Heart left ventricle (tissue), 16 donors: ENCODE measurements at regions not wholly inside any gene's neighbourhood (a gene's known extent, or its start where the extent isn't known, plus 50 kb on each side); places are given as distances from the start of the nearest gene placed in this dataset.

ENCODE experiments used
- ATAC-seq, 4 donors: fragments of 200-7000 bp; cut with Tn5 transposase; one replicate each; pipeline ENCODE4 v1.9.1; 2020 to 2022; ENCODE audit warnings: moderate library complexity in 4 of 4, mild to moderate bottlenecking in 3 of 4, moderate number of reproducible peaks in 1 of 4
- DNase-seq, 5 donors: peaks; one replicate each; pipeline ENCODE4 v3.0.0-alpha.2; 2020
- H3K27ac ChIP-seq, 12 donors: fragments of 200-600 bp; sonication (generic) in 4 of 12; one replicate each; pipeline versions ENCODE4 v1.5.0 to v1.8.0; 2016 to 2022; ENCODE audit warnings: mild to moderate bottlenecking in 2 of 12
- H3K27me3 ChIP-seq, 9 donors: fragments of 200-600 bp; sonication (generic) in 2 of 9; one replicate each; pipeline versions ENCODE4 v1.5.1 to v1.8.0; 2016 to 2022; ENCODE audit warnings: mild to moderate bottlenecking in 3 of 9
- H3K36me3 ChIP-seq, 9 donors: fragments of 200-600 bp; sonication (generic) in 2 of 9; one replicate each; pipeline versions ENCODE4 v1.5.0 to v1.8.0; 2018 to 2022; ENCODE audit warnings: mild to moderate bottlenecking in 2 of 9
- H3K4me1 ChIP-seq, 12 donors: fragments of 200-600 bp; sonication (generic) in 4 of 12; one replicate each; pipeline versions ENCODE4 v1.5.0 to v1.8.0; 2016 to 2022; ENCODE audit warnings: mild to moderate bottlenecking in 3 of 12
- H3K4me3 ChIP-seq, 12 donors: fragments of 200-600 bp; sonication (generic) in 4 of 12; one replicate each; pipeline versions ENCODE4 v1.5.0 to v1.8.0; 2017 to 2022; ENCODE audit warnings: mild to moderate bottlenecking in 9 of 12, moderate library complexity in 4 of 12
- H3K9me3 ChIP-seq, 12 donors: fragments of 200-600 bp; sonication (generic) in 4 of 12; one replicate each; pipeline versions ENCODE4 v1.5.0 to v1.8.0; 2016 to 2022; ENCODE audit warnings: mild to moderate bottlenecking in 1 of 12
- POLR2A ChIP-seq, 2 donors: fragments of 450-650 bp; IDR thresholded peaks; one replicate each; pipeline ENCODE4 v1.6.1; 2017; ENCODE audit warnings: antibody characterized with exemption in 2 of 2, mild to moderate bottlenecking in 2 of 2, moderate library complexity in 2 of 2
- WGBS, 4 donors: extraction: QIAGEN DNeasy Blood & Tissue Kit in 2 of 4; methylation state at CpG; one replicate each; pipeline versions ENCODE4 v1.1.5 to v1.1.7; 2013 to 2018; 5-methylcytosine and 5-hydroxymethylcytosine counted together
- intact Hi-C, 10 donors: fragments of 100-400 bp; cut with DNase I; formaldehyde crosslinking; loops; one replicate each; pipeline versions ENCODE4 v1.11.1 to v1.14.2; 2022
- TF ChIP-seq, protein P1 (sequence below), 12 donors: fragments of 200-600 bp; sonication (generic) in 4 of 12; IDR thresholded peaks; one replicate each; pipeline versions ENCODE4 v1.5.0 to v1.8.0; 2018 to 2022; ENCODE audit warnings: antibody characterized with exemption in 12 of 12, mild to moderate bottlenecking in 5 of 12
- donor health status: ischemic (EF 13 %, LVEDD 7.1; RV severe dilation, severe dysfunction).
- donor health status: healthy with polysubstance abuse.
- donor health status: DM: no; HTN: yes; CAD: no.
- donor health status: DM: no; HTN: no; CAD: no.
- donor health status: ischemic (EF 25% LVEDD 6.9; RV normal size, moderate dysfunction).
- donor health status: ischemic (EF 25% LVEDD 5.7; RV mildly dilated, moderate dysfunction).
- donor health status: healthy.
- donor health status: DM: yes; HTN: yes; CAD: no.
- donor health status: ischemic (EF 35%, LVEDD 5.7; RV mildly dilated, moderate dysfunction).
- donor health status: nonischemic (EF 11% LVEDD 7.7; RV severe dilation, severe dysfunction).
- donor health status: DM: yes; HTN: yes; CAD: no.
- donor health status: PGD.
- donor health status: ischemic (EF 29% LVEDD 5.4; RV normal size, mild dysfunction).
- donor health status: nonischemic (EF 23%, LVEDD 6.1; RV moderate dilation, normal function).

DNA sequence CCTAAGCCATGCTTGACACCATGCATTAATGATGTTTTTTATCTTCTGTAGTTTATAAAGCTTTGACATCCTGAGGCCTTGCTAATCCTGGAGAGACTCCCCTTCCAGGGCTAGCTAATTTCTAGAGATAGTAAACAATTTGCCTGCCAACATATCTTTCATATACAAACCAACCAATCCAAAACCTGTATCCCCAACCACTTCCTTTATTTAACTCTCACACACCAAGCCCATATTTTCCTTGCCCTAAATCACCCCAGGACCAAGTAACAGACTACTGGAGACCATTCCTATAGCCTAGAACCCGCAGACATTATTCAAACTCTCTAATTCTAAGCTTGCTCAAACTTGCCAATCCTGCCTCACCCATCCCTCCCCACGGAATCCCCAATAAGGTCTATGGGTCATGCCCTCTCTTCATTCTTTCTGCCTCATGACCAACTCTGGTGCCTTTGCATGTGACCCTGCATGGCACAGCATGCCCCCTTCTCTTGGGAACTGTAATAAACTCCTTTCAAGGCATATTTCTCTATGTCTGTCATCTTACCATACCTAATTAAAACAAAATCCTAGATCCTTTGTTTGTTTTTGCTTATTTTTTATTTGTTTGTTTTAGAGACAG lies 116.6 kb upstream of the CACUL1 start:
- Histone ChIP-seq H3K27me3 (no peaks in the 10 kb centered on the region), H3K4me3 (no peak overlapping the region), H3K4me1 (peaks cover 0 to 30% (median 15%) of the 10 kb centered on the region in 12 donors), H3K9me3 (peaks cover 0 to 6% (median 0%) of the 10 kb centered on the region in 12 donors), H3K36me3 (no peaks in the 10 kb centered on the region), H3K27ac (peak overlapping the region in 9 of 12 donors; percentile 13 to 71 (median 52))
- TF ChIP-seq, protein P1, sequence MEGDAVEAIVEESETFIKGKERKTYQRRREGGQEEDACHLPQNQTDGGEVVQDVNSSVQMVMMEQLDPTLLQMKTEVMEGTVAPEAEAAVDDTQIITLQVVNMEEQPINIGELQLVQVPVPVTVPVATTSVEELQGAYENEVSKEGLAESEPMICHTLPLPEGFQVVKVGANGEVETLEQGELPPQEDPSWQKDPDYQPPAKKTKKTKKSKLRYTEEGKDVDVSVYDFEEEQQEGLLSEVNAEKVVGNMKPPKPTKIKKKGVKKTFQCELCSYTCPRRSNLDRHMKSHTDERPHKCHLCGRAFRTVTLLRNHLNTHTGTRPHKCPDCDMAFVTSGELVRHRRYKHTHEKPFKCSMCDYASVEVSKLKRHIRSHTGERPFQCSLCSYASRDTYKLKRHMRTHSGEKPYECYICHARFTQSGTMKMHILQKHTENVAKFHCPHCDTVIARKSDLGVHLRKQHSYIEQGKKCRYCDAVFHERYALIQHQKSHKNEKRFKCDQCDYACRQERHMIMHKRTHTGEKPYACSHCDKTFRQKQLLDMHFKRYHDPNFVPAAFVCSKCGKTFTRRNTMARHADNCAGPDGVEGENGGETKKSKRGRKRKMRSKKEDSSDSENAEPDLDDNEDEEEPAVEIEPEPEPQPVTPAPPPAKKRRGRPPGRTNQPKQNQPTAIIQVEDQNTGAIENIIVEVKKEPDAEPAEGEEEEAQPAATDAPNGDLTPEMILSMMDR (IDR thresholded peaks at IDR 0.05) = no peak
- no peak for TF ChIP-seq POLR2A (IDR thresholded peaks at IDR 0.05)
- DNase-seq (no peak), ATAC-seq (no peak)
- intact Hi-C loops = no loop called here
- WGBS, 4 donors = 80 to 90% (median 88%) methylated on average over 2 of the region's 2 CpGs

DNA sequence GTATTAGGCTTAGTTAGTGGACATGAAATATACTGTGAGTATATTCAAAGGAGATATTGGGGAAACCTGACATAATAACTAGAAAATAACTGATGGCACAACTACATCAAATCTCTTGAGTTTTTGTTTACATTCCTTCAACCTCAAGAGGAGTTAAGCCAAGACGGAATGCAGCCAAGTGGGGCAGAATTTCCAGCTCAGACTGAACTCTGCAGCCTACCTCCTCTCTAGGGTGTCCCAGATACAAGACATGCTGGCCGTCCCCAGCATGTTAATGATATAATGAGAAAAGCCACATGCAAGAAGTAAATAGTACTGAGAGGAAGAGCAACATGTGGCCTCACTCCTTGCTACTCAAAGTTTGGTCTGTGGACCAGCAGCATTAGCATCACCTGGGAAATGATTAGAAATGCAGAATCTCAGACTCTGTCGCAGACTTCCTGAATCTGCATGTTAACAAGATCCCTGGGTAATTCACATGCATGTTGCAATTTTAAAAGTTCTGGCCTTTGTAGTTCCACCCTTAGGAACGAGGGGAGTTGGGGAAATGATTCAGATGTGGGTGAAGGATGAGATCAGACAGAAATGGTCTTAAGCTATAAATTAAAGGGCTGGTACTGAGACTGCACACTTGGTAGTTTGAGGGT lies 118.4 kb upstream of the CACUL1 start:
- intact Hi-C loops = no loop called here
- ATAC-seq = no peak
- TF ChIP-seq, protein P1 (IDR thresholded peaks at IDR 0.05) = no peak
- TF ChIP-seq POLR2A (IDR thresholded peaks at IDR 0.05) = no peak
- peaks cover 0 to 21% (median 0%) of the 10 kb centered on the region in 12 donors for H3K9me3 ChIP-seq
- WGBS, 4 donors = 39 to 57% (median 46%) methylated on average over 4 of the region's 4 CpGs
- H3K27ac ChIP-seq = no peak overlapping the region
- H3K4me3 ChIP-seq = no peak overlapping the region
- no peaks in the 10 kb centered on the region for H3K36me3 ChIP-seq
- peaks cover 0 to 28% (median 15%) of the 10 kb centered on the region in 12 donors for H3K4me1 ChIP-seq
- H3K27me3 ChIP-seq = no peaks in the 10 kb centered on the region
- no peak for DNase-seq

DNA sequence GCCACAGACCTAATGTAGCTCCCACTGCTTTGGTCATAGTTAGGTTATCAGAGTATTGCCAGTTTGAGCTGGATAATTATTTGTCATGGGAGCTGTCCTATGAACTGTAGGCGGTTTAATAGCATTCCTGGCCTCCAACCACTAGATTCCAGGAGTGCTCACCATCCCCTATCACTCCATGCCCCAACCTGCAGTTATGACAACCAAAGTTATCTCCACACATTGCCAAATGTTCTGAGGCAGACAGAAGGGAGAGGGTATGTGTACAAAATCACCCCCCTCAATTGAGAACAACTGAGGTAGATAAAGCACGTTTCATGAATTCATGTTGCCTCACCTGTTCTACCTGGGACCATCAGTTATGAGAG lies 119.0 kb upstream of the CACUL1 start:
- ATAC-seq (no peak), DNase-seq (no peak)
- Histone ChIP-seq H3K4me1 (peaks cover 0 to 28% (median 15%) of the 10 kb centered on the region in 12 donors), H3K9me3 (peaks cover 0 to 21% (median 0%) of the 10 kb centered on the region in 12 donors), H3K27me3 (no peaks in the 10 kb centered on the region), H3K36me3 (no peaks in the 10 kb centered on the region), H3K27ac (no peak overlapping the region), H3K4me3 (no peak overlapping the region)
- intact Hi-C loops = no loop called here
- TF ChIP-seq, protein P1 (IDR thresholded peaks at IDR 0.05) = no peak
- TF ChIP-seq POLR2A (IDR thresholded peaks at IDR 0.05) = no peak
- WGBS, 4 donors = 79 to 90% (median 84%) methylated on average over 2 of the region's 2 CpGs

DNA sequence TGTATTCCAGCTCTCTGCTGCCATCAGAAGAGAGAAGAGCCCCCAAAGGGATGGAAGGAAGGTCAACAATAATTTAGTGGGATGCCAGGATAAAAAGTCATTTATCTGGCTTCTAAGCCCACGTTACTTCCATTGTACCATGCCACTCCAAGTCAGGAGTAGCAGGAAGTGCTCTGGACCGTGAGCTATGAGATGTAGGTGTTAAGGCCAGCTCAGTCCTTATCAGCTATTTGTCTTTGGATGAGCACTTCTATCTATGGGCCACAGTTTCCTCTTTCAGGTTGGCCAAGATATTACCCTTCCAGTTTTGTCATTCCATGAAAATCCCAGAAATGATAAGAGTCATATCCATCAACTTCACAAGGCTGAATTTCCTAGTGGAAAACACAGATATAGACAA lies 119.4 kb upstream of the CACUL1 start:
- DNase-seq (no peak), ATAC-seq (no peak)
- Histone ChIP-seq H3K27ac (no peak overlapping the region), H3K9me3 (peaks cover 0 to 21% (median 0%) of the 10 kb centered on the region in 12 donors), H3K4me1 (peaks cover 0 to 28% (median 15%) of the 10 kb centered on the region in 12 donors), H3K36me3 (no peaks in the 10 kb centered on the region), H3K4me3 (no peak overlapping the region), H3K27me3 (no peaks in the 10 kb centered on the region)
- TF ChIP-seq POLR2A (IDR thresholded peaks at IDR 0.05) = no peak
- TF ChIP-seq, protein P1 (IDR thresholded peaks at IDR 0.05) = no peak
- intact Hi-C loops = no loop called here
- 66 to 90% (median 70%) methylated on average over 2 of the region's 2 CpGs for WGBS, 4 donors
